HG02763 (cell line): ENCODE measurements at regions not wholly inside any gene's neighbourhood (a gene's known extent, or its start where the extent isn't known, plus 50 kb on each side); places are given as distances from the start of the nearest gene placed in this dataset.
"Not testable (repeated sequence)": the region's sequence is repeated elsewhere in the genome, so short reads cannot be mapped to it uniquely, and the experiment has no call there.

Source experiments
- ATAC-seq: cut with Tn5 transposase; IDR thresholded peaks from one replicate; pipeline ENCODE4 v1.9.1; 2021; ENCODE audit warnings: mild to moderate bottlenecking, moderate library complexity; ENCODE audit not compliant: unreplicated experiment

DNA sequence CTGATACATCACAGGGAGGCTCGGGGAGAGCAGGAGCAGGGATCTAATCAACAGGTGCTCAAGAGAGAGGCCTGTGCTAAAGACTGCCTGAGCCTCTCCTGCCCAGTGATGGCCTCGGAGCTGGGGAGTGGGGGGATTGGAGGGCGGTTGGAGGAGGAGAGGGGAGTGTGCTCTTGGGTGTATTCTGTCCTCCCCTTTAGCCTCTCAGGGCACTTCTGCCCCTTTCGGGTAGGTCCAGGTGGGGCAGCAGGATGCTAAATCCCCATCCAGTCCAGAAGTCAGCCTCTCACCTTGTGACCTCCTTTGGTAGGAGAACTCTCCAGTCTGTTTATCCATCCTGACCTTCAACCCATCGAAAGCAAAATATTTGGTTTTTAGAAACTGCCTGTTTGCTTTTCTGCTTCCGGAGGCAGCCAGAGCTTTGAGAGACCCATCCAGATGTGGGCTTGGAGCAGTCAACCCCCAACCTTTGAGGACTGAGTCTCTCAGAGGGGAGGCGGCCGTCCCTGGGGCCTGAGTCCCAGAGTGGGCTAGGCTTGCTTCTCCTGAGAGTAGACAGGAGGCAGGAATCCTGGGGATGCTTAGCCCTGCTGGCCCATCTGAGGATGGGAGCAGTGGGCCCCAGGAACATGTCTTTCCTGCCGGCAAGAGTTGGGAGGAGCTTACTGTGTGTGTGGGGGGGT lies 105.2 kb upstream of the SYT13 start:
- ATAC-seq: no peak

DNA sequence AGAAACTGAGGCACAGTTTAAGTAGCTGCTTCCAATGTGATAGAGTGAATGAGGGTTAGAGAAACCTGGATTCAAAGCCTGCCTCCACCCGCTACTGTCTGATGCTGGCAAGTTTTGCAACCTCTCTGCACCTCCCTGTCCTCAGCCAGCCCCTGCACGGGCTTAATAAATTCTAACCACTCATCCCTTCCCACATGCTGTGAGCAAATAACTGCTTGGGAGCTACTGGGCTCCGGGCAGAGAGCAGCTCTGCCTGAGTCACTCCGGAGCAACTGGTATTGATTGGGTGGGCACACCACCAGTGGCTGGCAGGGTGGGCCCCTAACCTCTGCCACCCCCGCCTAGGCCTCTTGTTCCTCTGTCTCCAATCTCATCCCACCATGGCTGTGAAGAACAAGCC lies 104.3 kb upstream of the SYT13 start:
- ATAC-seq: no peak

DNA sequence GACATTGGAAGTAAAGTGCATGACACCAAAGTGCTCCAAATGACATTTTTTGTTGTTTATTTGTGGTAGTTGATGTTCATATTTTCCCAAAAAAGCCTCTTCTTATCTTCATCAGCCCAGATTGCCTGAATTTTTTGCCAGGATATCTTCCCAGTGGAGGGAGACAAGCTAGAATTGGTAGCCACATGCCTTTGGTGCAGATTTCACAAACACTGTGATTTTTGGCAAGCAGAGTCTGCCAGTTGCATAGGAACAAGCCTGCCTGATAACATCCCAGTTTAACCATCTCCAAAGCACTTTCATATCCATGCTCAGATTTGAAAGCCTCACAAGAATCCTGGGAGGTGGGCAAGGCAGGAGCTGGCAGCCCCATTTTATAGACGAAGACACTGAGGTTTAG lies 102.3 kb upstream of the SYT13 start:
- ATAC-seq: no peak

DNA sequence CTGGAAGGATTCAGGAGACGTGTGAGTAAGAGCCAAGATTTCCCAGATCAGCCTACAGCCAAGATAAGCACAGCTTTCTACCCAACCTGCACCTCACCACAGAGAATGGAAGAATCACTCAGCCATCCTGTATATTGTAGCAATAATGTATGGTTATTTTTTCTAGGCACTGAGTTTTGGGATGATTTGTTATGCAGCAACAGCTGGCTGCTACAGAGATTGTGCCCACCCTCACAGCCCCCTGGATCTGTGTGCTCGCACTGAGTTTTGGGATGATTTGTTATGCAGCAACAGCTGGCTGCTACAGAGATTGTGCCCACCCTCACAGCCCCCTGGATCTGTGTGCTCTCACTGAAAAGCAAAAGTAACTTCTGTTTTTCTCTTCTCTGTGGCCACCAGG lies 101.7 kb upstream of the SYT13 start:
- ATAC-seq: not testable (repeated sequence)

DNA sequence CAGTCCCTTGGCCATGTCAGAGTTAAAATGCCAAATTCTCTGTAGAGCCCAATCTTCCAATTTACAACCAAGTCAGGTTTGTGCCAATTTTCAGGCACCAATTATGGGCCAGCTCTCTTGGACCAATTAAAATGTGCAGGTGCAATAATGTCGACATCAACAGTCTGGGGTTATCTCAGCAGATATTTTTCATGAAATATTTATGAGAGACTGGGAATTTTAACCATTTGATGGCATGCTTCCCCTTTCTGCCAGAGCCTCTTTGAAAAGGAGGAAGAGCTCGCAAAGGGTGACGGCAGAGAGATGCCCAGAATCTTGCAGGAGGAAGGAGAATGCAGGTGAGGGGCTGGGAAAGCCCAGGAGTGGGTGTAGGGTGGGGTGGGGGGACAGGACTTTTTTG lies 100.8 kb upstream of the SYT13 start:
- ATAC-seq: no peak

DNA sequence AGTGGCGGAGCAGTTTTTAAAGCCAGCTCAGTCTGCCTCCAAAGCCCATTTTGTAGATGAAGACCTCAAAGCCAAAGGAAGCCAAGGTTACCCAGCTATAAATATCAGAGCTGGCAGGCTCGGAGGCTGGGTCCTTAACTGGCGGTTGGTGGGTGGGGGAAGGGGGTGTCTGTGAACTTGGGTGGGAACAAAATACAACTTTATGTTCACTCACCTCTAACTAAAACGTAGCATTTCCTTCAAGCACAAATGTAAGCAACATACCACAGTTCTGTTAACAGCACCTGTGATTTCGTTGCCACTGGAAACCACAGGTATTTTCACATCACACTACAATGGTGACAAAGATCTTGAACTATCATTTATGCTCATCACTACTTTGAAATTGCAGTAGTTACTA lies 99.7 kb upstream of the SYT13 start:
- ATAC-seq: no peak

DNA sequence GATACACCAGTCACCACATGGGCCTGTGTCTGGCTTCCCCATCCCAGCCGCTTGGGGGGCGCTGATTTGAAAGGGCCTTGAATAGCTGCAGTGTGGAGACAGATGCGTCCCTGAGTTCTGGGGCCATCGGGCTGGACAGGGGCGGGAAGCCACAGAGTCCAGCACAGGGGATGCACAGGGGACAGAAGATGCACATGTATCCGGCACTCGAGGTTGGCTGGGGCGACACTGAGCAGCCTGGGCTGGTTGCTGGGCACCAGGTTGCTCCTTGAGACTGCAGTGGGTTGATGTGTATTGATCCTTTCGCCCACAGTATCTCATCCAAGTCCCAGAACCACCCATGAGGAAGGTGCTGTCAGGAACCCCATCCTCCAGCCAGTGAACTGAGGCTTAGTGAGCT lies 99.3 kb upstream of the SYT13 start:
- no peak for ATAC-seq

DNA sequence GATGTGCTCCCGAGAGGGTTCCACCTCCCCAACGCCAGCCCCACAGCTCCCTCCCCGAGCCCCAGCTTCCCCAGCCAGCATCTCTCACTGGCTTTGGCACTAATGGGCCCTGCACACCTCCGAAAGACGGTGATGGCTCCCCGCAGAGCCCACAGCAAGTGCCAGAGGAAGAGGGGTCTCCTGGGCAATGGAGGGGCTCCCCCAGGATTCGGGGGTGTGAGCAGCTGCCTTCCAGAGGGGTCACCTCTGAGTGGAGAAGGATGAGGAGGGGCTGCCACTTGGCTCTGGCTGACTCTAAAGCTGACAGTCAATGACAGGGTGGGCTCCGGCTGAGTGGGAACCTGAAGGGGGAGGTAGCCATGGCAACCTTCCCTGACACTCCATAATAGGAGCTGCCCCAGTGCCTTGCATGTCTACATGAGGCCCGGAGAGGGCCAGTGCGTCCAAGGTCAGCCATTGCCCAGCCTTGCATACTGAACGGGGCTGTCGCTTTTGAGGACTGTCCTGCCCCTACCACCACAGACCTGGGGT lies 98.6 kb upstream of the SYT13 start:
- ATAC-seq: no peak

DNA sequence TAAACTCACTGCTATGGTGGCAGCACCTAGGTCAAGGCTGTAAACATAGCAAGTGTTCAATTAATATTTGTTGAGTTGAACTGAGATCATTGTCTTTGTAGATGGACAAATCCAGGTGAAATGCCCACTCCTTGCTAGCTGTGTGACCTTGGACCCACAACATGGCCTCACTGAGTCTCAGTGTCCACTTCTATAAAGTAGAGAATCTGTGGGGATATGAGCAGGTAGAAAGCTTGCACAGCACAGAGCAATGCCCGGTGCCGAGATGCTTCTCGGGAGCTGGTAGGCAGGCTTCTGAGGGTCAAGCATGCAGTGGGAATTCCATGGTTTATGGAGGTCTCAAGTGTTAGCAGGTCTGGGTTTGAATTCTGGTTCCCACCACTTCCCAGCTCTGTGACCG lies 97.9 kb upstream of the SYT13 start:
- no peak for ATAC-seq

DNA sequence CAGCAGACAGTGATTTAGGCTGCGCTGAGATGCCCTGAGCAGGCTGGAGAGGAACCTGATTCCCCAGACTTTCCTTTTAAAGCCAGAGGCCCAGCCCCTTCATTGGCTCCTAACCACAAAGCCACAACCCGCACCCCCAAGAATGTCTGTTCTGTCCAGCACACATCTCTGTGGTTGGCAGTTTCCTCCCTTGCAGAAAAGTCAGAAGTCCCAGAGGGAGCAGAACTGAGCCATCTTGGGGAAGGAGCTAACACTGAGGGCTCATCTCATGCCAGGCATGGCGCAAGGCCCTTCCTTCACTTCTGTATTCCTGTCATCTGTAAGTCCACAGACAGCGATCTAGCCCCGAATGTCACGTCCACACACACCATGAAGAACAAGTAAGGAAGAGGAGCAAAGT lies 97.1 kb upstream of the SYT13 start:
- ATAC-seq: no peak

DNA sequence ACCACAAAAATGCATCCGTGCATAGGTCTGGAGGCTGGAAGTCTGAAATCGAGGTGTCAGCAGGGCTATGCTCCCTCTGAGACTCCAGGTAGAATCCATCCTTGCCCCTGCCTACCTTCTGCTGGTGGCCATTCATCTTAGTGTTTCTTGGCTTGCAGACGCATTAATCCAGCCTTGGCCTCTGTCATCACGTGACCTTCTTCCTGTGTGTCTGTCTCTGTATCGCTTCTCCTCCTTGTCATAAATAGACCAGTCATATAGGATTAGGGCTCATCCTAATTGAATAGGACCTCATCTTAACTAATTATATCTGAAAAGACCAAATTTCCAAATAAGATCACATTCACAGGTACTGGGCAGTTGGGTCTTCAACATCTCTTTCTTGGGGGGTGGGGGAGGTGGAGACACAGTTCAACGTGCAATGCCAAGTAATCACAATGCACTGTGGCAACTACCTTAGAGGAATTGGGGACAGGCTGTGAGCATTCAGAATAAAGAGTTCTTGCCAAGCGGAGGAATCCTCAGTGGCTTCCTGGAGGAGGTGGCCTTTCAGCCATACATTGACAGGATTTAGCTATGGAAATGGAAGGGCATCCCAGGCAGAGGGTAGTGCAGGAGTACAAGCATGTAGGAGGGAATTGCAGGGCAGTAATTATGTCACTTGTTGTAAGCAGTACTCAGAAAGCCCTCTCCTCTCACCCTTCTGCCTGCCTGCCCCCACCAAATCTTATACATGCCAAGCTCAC lies 96.2 kb upstream of the SYT13 start:
- ATAC-seq: no peak

DNA sequence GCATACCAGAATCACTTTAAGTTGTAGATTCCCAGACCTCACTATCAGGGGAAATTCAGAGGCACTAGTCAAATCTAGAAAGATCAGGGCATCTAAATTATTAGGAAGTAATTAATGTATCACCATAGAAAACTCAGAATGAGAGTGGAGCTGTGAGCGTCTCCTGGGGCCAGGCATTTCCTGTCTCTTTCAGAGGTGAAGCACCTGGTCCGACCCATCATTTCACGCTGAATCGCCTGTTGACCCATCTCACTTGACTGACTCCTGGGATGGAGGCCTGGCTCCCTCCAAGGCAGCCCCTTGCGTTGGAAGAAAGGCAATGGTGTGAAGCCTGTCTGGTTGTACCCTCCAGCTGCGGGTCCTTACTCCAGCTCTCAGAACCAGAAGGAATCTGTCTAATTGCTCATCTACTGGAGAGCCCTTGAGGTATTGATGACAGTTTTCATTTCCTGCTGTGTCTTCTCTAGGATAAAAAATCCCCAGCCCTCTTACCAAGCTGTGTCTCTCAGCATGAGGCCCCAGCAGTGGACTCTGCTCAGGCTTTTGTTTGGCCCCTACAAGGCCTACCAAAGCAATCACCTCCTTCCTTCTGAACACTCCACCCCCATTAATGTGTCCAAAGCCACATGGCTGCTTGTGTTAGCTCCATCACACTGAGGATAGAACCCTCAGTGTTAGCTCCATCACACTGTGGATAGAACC lies 93.2 kb upstream of the SYT13 start:
- no peak for ATAC-seq

DNA sequence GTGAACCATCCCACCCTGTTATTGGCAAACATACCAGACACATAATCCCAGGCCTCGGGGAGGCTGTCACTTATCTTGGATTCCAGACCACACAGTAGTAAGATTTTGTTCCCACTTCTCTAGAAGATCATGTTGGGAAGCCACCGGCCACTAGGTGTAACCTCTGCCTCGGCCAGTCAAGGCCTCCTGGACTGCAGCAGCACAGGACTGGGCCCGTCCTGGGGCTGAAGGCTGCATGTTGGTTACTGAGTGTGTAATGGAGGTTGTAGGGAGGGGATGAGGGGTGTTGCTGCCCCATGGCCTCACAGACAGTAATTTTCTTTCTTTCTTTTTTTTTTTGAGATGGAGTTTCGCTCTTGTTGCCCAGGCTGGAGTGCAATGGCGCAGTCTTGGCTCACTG lies 92.4 kb upstream of the SYT13 start:
- no peak for ATAC-seq

DNA sequence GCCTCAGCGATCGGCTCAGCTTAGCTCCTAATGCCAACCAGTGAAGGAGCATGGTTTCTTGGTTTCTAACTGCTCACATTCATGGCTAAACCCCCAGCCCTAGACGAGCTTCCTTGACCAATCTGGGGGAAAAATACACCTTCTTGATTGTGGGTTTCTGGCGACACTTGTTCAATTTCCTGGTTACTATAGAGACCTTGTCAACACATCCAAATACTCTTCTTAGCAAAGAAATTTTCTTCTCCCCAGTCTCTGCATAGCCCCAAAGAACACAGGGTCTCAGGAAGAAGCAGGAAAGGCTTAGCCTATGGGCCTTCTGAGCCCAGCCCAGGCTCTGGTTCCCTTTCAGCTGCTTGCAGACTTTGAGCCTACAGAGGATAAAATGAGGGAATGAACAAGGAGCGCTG lies 88.5 kb upstream of the SYT13 start:
- ATAC-seq: no peak

DNA sequence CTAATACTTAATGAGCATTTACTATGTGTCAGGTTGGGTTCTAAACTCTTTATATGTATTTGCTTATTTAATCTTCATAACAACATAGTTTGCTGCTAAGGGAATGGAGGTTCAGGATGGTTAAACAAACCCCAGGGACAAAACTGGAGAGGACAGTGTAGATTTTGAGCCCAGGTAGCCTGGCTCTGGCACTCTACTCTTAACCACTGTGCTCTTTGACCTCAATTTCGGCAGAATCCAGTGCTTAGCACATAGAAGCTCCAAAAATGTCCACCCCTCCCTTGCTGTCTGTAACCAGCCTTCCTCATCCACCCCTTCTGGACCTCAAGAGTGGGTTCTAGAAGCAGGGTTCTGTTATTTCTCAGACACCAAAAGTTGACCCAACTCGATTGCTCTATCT lies 88.0 kb upstream of the SYT13 start:
- no peak for ATAC-seq

DNA sequence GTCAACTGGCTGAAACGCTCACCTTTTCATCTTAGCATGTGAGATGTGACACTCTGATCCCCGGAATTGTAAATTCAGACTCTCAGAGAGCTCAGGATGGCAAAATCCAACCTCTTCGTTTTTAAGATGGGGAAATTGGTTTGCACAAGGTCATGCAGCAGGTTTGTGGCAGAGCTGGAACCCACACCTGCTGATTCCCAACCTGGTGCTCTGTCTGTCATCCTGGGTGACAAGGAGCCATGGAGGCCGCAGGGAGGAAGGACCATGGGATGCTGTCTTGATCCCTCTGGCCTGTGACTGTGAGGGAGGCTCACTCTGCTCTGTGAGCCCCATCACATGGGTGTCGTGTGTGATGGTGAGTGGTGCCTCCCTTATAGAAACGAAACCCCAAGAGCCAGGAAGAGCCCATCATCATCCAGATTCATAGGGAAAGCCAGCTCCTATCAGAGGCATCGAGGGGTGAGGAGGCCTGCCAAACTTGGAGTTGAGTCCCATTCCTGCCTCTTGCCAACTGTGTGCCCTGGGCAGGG lies 87.4 kb upstream of the SYT13 start:
- no peak for ATAC-seq

DNA sequence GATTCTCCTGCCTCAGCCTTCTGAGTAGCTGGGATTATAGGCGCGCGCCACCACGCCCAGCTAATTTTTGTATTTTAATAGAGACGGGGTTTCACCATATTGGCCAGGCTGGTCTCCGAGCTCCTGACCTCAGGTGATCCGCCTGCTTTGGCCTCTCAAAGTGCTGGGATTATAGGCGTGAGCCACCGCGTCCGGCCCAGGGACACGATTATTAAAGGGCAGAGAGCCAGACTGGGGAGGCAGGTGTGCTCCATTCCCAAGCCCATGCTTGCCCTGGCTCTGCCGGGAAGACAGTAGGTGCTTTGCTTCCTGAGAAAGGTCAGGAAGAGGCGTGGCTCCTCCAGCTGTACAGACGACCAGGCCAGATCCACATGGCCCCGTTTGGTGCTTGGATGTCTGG lies 86.3 kb upstream of the SYT13 start:
- not testable (repeated sequence) for ATAC-seq

DNA sequence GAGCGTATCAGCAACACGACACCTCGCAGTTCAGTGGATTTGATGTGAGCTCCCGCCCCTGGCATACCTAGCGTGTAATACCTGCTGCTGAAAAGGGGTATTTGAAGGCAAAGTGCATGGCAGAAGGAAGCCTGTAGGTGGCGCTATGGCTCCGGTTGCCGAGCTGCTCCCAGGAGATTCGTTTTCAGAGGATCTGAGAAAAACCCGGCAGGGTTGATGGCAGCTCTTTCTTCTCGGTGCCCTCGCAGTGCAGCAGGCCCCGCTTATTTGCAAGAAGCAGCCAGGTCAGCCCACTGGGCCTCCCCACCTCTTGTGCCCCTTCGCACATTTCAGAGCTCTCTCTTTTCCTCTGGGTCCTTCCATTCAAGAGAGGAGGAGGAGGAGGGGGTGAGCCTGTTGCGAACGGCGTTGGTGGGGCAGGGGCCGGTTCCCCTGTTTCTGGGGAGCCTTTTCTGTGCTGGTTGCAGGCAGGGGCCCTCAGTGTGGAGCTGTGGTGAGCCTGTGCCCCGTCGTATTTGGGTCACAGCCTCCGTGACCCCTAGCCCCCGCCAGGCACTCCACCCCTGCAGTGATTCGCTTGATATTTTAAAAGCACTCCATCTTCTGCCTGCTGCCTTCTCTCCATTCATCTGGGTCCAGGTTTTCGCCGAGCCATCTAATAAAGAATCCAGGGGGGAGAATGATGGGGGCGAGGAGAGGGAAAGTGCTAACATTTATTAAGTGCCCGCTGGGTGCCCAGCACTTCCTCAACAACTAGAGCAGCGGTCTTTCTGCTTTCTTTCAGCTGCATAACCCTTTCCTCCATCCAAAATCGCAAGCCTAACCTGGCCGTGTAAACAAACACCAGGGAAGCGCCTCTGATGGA lies 85.3 kb upstream of the SYT13 start:
- no peak for ATAC-seq

DNA sequence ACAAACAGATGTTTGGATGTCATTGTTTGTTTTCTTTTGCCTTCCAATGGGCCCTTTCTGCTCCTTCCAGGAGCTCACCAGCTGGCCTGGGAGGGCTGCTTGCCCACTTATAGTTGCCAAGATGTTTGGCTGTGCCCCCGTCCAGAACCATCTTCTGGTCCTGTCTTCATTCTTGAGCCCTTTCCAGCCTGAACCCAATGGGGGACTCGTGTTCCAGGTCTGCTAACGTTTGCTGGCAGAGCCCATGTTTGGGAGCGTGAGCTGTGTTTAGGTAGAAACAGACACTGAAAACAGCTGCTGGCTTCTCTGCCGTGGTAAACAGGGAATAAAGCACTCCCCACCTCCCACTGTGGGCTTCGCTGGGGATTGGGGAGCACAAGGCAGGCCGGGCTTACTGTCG lies 83.2 kb upstream of the SYT13 start:
- no peak for ATAC-seq

DNA sequence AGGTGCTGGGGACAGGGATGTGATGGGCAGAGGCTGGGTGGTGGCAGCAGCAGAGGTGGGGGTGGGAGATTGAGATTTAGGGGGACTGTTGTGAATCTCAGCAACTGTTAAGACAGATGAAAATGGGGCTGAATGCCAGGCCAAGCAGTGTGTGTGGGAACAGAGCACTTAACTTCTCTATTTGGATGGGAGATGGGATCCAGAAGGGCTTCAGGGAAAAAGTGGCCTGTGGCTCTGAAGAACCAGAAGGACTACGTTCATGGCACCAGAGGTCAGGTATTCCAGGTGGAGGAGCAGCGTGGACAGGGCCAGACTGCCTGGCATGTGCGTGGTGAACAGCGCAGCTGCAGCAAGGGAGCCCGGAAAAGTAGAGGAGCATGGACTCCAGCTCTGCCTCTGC lies 82.6 kb upstream of the SYT13 start:
- no peak for ATAC-seq
